ENCODE measurements at regions not wholly inside any gene's neighbourhood (a gene's known extent, or its start where the extent isn't known, plus 50 kb on each side); places are given as distances from the start of the nearest gene placed in this dataset.
"Not testable (repeated sequence)": the region's sequence is repeated elsewhere in the genome, so short reads cannot be mapped to it uniquely, and the experiment has no call there.

GRCh38 chrX:39220952-39221351, 419.7 kb downstream of the MID1IP1 start:
- DNase-seq (ENCODE audit: low read depth) = no peak

- no peak for DNase-seq (ENCODE audit: low read depth)
These were observed 421.3 kb downstream of the MID1IP1 start for GRCh38 chrX:39222346-39223113.

GRCh38 chrX:39226251-39226650, 425.0 kb downstream of the MID1IP1 start:
- no peak for DNase-seq (ENCODE audit: low read depth)

- DNase-seq (ENCODE audit: low read depth) = no peak
These were observed 426.1 kb downstream of the MID1IP1 start for GRCh38 chrX:39227371-39227770.

- peak; percentile 23 for DNase-seq (ENCODE audit: low read depth)
These were observed 436.7 kb downstream of the MID1IP1 start for GRCh38 chrX:39238006-39238405.

GRCh38 chrX:39242187-39242586, 440.9 kb downstream of the MID1IP1 start:
- peak; percentile 17 for DNase-seq (ENCODE audit: low read depth)

GRCh38 chrX:39244147-39244546, 442.9 kb downstream of the MID1IP1 start:
- DNase-seq (ENCODE audit: low read depth) = no peak

GRCh38 chrX:39245024-39245423, 443.8 kb downstream of the MID1IP1 start:
- no peak for DNase-seq (ENCODE audit: low read depth)

- no peak for DNase-seq (ENCODE audit: low read depth)
These were observed 446.3 kb downstream of the MID1IP1 start for GRCh38 chrX:39247536-39247935.

- no peak for DNase-seq (ENCODE audit: low read depth)
These were observed 447.1 kb downstream of the MID1IP1 start for GRCh38 chrX:39248330-39248729.

GRCh38 chrX:39249999-39250398, 448.7 kb downstream of the MID1IP1 start:
- no peak for DNase-seq (ENCODE audit: low read depth)

GRCh38 chrX:39251995-39252394, 450.7 kb downstream of the MID1IP1 start:
- no peak for DNase-seq (ENCODE audit: low read depth)

GRCh38 chrX:39253551-39253950, 452.3 kb downstream of the MID1IP1 start:
- DNase-seq (ENCODE audit: low read depth) = peak; percentile 41

GRCh38 chrX:39258331-39258730, 457.1 kb downstream of the MID1IP1 start:
- DNase-seq (ENCODE audit: low read depth) = peak; percentile 39

GRCh38 chrX:39260965-39261364, 459.7 kb downstream of the MID1IP1 start:
- DNase-seq (ENCODE audit: low read depth) = peak; percentile 55

GRCh38 chrX:39261446-39262147, 460.3 kb downstream of the MID1IP1 start:
- DNase-seq (ENCODE audit: low read depth) = peak; percentile 85

- DNase-seq (ENCODE audit: low read depth) = peak; percentile 44
These were observed 461.4 kb downstream of the MID1IP1 start for GRCh38 chrX:39262641-39263040.

GRCh38 chrX:39264023-39264422, 462.8 kb downstream of the MID1IP1 start:
- no peak for DNase-seq (ENCODE audit: low read depth)

GRCh38 chrX:39267176-39267575, 465.9 kb downstream of the MID1IP1 start:
- DNase-seq (ENCODE audit: low read depth) = no peak

- DNase-seq (ENCODE audit: low read depth) = no peak
These were observed 466.9 kb downstream of the MID1IP1 start for GRCh38 chrX:39268207-39268606.

- no peak for DNase-seq (ENCODE audit: low read depth)
These were observed 474.3 kb downstream of the MID1IP1 start for GRCh38 chrX:39275500-39276068.

- not testable (repeated sequence) for DNase-seq (ENCODE audit: low read depth)
These were observed 476.6 kb downstream of the MID1IP1 start for GRCh38 chrX:39277685-39278390.
